ENCODE measurements at regions not wholly inside any gene's neighbourhood (a gene's known extent, or its start where the extent isn't known, plus 50 kb on each side); places are given as distances from the start of the nearest gene placed in this dataset.
"Not testable (repeated sequence)": the region's sequence is repeated elsewhere in the genome, so short reads cannot be mapped to it uniquely, and the experiment has no call there.

DNA sequence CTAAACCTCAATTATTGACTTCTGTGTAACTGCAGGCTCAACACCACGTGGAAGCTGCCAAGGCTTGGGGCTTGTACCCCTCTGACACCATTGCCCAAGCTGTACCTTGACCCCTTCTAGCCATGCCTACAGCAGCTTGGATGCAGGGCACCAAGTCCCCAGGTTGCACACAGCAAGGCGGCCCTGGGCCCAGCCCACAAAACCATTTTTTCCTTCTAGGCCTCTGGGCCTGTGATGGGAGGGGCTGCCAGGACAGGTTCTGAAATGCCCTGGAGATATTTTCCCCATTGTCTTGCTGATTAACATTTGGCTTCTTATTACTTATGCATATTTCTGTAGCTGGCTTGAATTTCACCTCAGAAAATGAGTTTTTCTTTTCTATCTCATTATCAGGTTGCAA is 610.0 kb upstream of the LRRN3 start:
- no peak overlapping the region for H3K4me3 ChIP-seq (ENCODE audit: low read length)
- no peak for DNase-seq (ENCODE audit: low read depth, low spot score)

- H3K4me3 ChIP-seq (ENCODE audit: low read length): no peak overlapping the region
- no peak for DNase-seq (ENCODE audit: low read depth, low spot score)
Observed at GRCh38 chr7:110483553-110483952, 607.4 kb upstream of the LRRN3 start.

GRCh38 chr7:110484356-110484755 is 606.6 kb upstream of the LRRN3 start:
- no peak overlapping the region for H3K4me3 ChIP-seq (ENCODE audit: low read length)
- DNase-seq (ENCODE audit: low read depth, low spot score): no peak

- DNase-seq (ENCODE audit: low read depth, low spot score): no peak
- no peak overlapping the region for H3K4me3 ChIP-seq (ENCODE audit: low read length)
Observed at GRCh38 chr7:110486549-110486948, 604.4 kb upstream of the LRRN3 start.

DNA sequence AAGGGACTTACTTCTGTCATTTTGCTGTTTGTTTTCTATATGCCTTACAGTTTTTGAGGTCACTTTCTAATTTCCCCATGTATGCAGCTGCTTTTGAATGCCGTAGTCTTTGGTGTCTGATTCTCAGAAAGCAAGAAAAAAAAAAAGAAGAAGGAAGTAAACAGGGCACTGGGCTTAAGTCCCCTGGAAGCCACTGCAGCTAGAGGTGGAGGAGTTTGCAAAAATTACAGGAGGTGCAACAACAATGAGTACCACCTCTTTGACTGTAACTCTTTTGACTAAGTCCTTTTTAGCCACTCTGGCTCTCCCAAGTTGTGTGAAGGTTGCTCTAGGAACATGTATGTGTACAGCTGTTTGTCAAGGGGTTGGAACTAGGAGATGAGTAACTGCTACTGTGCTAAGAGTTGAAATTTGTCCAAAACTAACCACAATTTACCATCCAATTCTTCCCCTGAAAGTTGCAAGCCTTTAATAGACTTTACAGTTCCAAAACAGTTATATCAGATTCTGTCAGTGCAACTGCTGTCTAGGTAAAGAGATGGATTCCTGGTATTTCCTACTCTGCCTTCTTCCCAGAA is 588.0 kb upstream of the LRRN3 start:
- no peak overlapping the region for H3K4me3 ChIP-seq (ENCODE audit: low read length)
- no peak for DNase-seq (ENCODE audit: low read depth, low spot score)

DNA sequence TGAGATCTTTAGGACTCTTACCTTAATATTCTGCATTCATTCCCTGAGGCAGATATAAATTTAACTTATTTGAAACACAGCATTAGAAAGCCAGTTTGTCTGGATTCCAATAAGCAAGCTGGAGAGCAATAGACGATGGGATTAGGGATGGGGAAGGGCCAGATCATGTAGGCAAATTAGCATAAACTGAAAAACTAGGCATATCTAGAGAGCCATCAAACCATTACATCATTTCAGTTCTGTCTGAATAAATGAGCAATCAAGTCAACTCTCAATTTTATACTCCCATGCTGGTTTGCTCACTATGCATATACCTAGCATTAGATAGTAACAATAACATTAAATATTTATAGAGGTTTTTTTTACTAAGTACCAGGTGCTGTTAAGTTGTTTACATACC is 583.6 kb upstream of the LRRN3 start:
- DNase-seq (ENCODE audit: low read depth, low spot score): no peak
- H3K4me3 ChIP-seq (ENCODE audit: low read length): no peak overlapping the region

DNA sequence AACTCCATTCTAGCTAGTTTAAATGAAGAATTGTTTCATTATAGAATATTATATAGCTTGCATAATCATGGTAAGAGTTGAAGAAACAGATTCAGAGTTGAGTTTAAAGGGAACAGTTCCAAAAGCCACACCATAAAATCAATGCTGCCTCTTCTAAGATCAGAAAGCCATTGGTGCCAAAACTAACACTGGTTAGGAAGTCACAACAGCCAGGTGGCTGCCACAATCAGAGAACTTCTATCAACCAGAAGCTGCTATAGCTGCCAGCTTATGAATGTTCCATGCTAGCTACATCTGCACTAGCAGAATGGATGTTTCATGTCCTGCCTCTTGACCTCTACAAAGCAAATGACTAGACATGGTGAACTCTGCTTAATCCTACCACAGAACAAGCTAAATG is 583.1 kb upstream of the LRRN3 start:
- DNase-seq (ENCODE audit: low read depth, low spot score): no peak

GRCh38 chr7:110514975-110515551 is 575.9 kb upstream of the LRRN3 start:
- not testable (repeated sequence) for H3K4me3 ChIP-seq (ENCODE audit: low read length); DNase-seq (ENCODE audit: low read depth, low spot score)

More for the DNA sequence above, 583.1 kb upstream of the LRRN3 start:
- H3K4me3 ChIP-seq (ENCODE audit: low read length): no peak overlapping the region

- DNase-seq (ENCODE audit: low read depth, low spot score): no peak
Observed at GRCh38 chr7:110519851-110520250, 571.1 kb upstream of the LRRN3 start.

GRCh38 chr7:110521357-110521911 is 569.5 kb upstream of the LRRN3 start:
- no peak for DNase-seq (ENCODE audit: low read depth, low spot score)
- H3K4me3 ChIP-seq (ENCODE audit: low read length): no peak overlapping the region

More at GRCh38 chr7:110519851-110520250, 571.1 kb upstream of the LRRN3 start:
- no peak overlapping the region for H3K4me3 ChIP-seq (ENCODE audit: low read length)

- H3K4me3 ChIP-seq (ENCODE audit: low read length): no peak overlapping the region
- no peak for DNase-seq (ENCODE audit: low read depth, low spot score)
Observed at GRCh38 chr7:110522061-110522760, 568.7 kb upstream of the LRRN3 start.

- DNase-seq (ENCODE audit: low read depth, low spot score): no peak
- H3K4me3 ChIP-seq (ENCODE audit: low read length): no peak overlapping the region
Observed at GRCh38 chr7:110522761-110523200, 568.1 kb upstream of the LRRN3 start.

DNA sequence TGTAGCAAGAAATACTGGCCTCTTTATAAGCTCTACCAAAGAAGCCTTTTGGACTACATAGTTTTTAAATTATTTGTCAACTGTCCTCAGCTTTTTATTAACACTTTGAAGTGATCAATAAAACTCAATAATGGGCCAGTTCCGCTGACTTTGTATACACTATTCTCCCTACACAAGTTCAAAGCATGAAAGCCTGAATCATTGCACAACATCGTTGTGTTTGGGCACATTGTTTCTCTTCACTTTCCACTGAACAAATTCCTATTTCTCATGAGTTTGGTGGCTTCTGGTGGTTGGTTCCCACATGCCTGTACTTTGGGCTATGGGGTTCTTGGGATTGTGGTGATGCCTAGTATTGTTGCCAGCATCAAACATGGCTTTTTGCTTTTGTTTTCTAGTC is 561.8 kb upstream of the LRRN3 start:
- no peak for DNase-seq (ENCODE audit: low read depth, low spot score)

DNA sequence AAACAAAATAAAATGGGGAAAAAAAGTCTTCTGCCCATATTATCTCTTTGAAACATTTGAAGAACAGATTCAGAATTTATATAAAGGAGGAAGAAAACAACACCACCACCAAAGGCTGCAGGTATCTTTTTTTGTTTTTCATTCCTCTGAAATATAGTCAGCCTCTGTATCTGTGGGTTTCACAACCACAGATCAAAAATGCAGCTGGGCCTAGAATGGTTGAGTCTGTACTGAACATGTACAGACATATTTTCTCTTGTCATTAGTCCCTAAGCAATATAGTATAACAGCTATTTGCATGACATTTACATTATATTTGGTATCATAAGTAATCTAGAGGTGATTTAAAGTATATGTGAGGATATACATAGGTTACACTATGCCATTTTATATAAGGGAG is 559.7 kb upstream of the LRRN3 start:
- no peak for DNase-seq (ENCODE audit: low read depth, low spot score)
- no peak overlapping the region for H3K4me3 ChIP-seq (ENCODE audit: low read length)

More for the DNA sequence above, 561.8 kb upstream of the LRRN3 start:
- no peak overlapping the region for H3K4me3 ChIP-seq (ENCODE audit: low read length)

DNA sequence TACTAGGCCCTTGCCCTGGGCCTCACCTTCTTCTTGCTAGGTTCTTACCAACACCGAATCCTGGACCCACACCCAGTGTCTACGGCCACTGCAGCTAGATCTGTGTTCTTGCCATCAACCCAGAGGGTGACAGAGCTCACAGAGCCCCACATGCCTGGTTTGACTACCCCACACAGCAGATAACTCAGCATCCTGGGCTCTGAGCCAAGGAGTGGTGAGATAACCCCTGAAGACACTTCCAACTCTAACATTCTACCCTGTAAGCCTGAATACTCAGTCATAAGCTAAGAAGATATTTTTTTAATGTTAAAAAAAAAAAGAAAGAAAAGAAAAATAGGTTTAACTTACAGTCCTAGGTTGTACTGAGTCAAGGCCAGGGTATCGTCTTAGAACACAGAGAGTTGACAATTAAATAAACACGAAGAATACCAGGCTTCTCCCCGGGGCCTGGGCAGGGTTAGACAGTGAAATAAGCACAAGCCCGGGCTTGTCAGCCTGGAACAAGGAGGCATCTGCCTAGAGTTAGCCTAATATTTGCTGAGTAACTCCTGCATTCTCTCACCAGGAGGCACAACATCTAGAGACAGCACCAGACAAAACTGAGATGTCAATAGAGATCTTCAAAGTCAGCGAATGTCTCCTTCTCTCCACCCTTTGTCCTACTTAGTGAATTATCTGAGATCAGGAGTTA is 556.5 kb upstream of the LRRN3 start:
- no peak for DNase-seq (ENCODE audit: low read depth, low spot score)

GRCh38 chr7:110539216-110539615 is 551.7 kb upstream of the LRRN3 start:
- H3K4me3 ChIP-seq (ENCODE audit: low read length): no peak overlapping the region
- DNase-seq (ENCODE audit: low read depth, low spot score): no peak

More for the DNA sequence above, 556.5 kb upstream of the LRRN3 start:
- H3K4me3 ChIP-seq (ENCODE audit: low read length): no peak overlapping the region

DNA sequence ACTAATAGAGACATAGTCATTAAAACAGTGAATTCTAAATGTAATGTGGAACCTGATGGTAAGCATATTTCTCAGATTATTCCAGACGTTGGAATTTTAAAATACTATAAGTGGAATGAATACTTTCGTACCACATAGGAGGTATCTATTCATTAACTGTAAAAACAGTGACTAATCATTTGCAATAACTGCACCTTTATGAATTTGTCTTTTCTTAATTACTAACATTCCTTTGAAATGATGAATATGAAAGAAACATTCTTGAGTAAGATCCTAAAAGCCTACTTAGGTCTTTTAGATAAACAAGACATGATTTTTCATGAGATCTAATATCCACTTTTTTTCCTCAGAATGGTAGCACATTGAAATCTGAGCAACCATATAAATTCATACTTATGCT is 549.0 kb upstream of the LRRN3 start:
- no peak for DNase-seq (ENCODE audit: low read depth, low spot score)
- H3K4me3 ChIP-seq (ENCODE audit: low read length): no peak overlapping the region

GRCh38 chr7:110544194-110544593 is 546.7 kb upstream of the LRRN3 start:
- DNase-seq (ENCODE audit: low read depth, low spot score): no peak

DNA sequence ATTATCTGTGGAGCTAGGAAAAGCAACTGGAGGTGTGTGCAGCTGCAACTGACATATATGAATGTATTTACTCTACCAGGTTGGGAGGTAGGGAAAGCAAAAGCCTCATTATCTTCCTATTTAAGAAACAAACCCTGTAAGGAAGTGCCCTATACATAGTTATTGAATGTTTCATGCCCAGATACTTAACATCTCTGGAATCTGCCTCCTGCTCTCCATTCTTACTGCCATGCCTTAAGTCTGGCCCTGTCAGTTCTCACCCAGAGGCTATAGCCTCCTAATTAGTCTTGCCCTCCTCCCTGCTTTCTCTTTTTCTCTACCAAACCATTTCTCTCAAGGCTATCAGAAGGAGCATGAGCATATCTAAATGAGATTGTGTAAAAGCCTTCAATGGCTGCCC is 542.6 kb upstream of the LRRN3 start:
- no peak overlapping the region for H3K4me3 ChIP-seq (ENCODE audit: low read length)
- DNase-seq (ENCODE audit: low read depth, low spot score): no peak

More at GRCh38 chr7:110544194-110544593, 546.7 kb upstream of the LRRN3 start:
- no peak overlapping the region for H3K4me3 ChIP-seq (ENCODE audit: low read length)

GRCh38 chr7:110557136-110557535 is 533.8 kb upstream of the LRRN3 start:
- no peak overlapping the region for H3K4me3 ChIP-seq (ENCODE audit: low read length)
- no peak for DNase-seq (ENCODE audit: low read depth, low spot score)

Measured in Jurkat, Clone E6-1 (cell line).